ENCODE measurements at regions not wholly inside any gene's neighbourhood (a gene's known extent, or its start where the extent isn't known, plus 50 kb on each side); places are given as distances from the start of the nearest gene placed in this dataset.

DNA sequence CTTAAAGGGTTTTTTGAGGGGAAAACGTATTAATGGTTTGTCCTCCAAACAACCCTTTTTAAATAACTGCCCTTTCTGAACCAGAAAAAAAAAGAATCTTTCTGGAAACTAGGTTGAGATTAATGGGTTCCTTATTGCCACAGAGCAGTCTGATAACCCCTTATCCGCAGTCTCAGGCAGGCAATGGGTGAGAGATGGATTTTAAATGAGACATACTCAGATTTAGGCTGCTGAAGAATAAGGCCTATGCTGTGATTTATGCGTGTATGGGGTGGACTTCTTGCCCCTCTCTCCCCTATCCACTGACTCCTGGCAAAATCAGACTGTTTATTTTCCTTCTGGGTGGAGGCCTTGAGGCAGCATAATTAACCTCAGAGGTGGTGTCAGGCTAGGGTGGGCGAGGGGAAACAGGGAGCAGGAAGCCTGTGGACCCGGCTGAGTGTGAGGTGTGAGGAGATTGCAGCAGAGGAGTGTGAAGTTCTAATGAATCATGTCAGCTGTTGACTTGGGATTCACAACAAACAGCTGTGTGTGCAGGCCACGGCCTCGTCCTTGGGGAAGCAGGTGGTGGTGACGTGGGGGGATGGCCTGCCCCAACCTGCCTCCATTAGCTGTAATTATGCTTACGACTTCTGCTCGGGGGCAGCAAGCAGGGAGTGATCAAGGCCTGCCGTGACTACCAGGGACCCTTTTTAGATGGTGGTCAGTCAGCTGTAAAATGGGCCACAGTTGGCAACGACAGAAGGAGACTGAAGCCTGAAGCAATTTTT lies 196.4 kb downstream of the SEMA6A start:
- no peaks in the 10 kb centered on the region for H3K27me3 ChIP-seq (ENCODE audit: control insufficient read depth, insufficient read depth, low read length)
- no peaks in the 10 kb centered on the region for H3K79me2 ChIP-seq
- H2AFZ ChIP-seq = no peak overlapping the region
- H3K27ac ChIP-seq = no peak overlapping the region
- TF ChIP-seq, protein P1, sequence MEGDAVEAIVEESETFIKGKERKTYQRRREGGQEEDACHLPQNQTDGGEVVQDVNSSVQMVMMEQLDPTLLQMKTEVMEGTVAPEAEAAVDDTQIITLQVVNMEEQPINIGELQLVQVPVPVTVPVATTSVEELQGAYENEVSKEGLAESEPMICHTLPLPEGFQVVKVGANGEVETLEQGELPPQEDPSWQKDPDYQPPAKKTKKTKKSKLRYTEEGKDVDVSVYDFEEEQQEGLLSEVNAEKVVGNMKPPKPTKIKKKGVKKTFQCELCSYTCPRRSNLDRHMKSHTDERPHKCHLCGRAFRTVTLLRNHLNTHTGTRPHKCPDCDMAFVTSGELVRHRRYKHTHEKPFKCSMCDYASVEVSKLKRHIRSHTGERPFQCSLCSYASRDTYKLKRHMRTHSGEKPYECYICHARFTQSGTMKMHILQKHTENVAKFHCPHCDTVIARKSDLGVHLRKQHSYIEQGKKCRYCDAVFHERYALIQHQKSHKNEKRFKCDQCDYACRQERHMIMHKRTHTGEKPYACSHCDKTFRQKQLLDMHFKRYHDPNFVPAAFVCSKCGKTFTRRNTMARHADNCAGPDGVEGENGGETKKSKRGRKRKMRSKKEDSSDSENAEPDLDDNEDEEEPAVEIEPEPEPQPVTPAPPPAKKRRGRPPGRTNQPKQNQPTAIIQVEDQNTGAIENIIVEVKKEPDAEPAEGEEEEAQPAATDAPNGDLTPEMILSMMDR (IDR thresholded peaks at IDR 0.05) = no peak
- no peak overlapping the region for H3K9ac ChIP-seq
- H3K4me3 ChIP-seq (ENCODE audit: low read depth, low read length) = no peak overlapping the region
- H3K4me2 ChIP-seq (ENCODE audit: low read length) = no peak overlapping the region
- peaks cover 8% of the 10 kb centered on the region for H3K4me1 ChIP-seq
- no peaks in the 10 kb centered on the region for H3K36me3 ChIP-seq (ENCODE audit: control insufficient read depth, insufficient read depth, low read length)
- H3K9me3 ChIP-seq (ENCODE audit: control insufficient read depth, low read length) = no peaks in the 10 kb centered on the region

GRCh38 chr5:116377276-116378006 lies 197.2 kb downstream of the SEMA6A start:
- Histone ChIP-seq H3K36me3 (ENCODE audit: control insufficient read depth, insufficient read depth, low read length) (no peaks in the 10 kb centered on the region), H3K4me2 (ENCODE audit: low read length) (no peak overlapping the region), H3K4me3 (ENCODE audit: low read depth, low read length) (no peak overlapping the region), H3K27me3 (ENCODE audit: control insufficient read depth, insufficient read depth, low read length) (no peaks in the 10 kb centered on the region), H3K9ac (no peak overlapping the region), H3K4me1 (peaks cover 8% of the 10 kb centered on the region), H2AFZ (no peak overlapping the region), H3K27ac (no peak overlapping the region), H3K9me3 (ENCODE audit: control insufficient read depth, low read length) (no peaks in the 10 kb centered on the region), H3K79me2 (no peaks in the 10 kb centered on the region)
- TF ChIP-seq, protein P1 (IDR thresholded peaks at IDR 0.05) = no peak

DNA sequence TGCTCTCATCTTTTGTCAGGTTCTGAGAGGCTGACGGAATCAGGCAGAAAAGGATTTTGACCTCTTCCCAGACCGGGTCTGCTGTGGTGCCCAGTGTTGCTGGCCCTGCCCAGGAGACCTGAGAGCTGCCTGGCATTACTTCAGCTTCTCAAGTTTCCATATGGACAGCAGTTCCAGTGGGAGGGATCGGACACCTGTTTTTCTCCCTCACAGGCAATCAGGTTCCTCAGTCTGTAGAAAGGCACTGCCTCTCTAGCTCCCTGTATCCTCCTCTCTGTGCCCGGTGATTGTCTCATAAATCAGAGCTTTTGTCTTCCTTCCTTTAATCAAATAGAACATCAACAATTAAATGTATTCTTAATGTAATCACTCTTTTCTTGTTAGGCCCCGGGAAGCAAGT lies 198.7 kb downstream of the SEMA6A start:
- H3K27ac ChIP-seq = no peak overlapping the region

DNA sequence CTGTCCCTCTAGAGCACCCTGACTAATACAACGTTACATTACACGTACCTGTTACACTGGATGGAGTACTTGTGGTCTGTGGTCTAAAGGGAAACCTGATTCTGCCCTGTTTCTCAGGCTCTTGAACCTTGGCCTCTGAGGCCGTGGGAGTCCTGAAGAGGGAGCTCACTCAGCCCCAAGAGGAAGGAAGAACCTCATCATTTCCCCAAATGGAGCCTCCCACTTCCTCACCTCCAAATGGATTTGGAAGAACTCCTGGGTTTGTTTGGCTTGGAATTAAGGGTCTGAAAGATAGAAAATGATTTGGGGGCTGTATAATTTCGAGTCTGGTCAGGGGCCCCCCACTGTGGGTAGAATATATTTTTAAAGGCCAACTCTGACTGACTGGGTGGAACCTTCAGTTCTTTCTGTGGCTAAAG lies 200.2 kb downstream of the SEMA6A start:
- Histone ChIP-seq H3K36me3 (ENCODE audit: control insufficient read depth, insufficient read depth, low read length) (no peaks in the 10 kb centered on the region), H3K9ac (no peak overlapping the region), H3K27ac (no peak overlapping the region), H3K4me2 (ENCODE audit: low read length) (no peak overlapping the region), H3K79me2 (no peaks in the 10 kb centered on the region), H2AFZ (no peak overlapping the region), H3K4me3 (ENCODE audit: low read depth, low read length) (no peak overlapping the region), H3K4me1 (peaks cover 13% of the 10 kb centered on the region), H3K27me3 (ENCODE audit: control insufficient read depth, insufficient read depth, low read length) (no peaks in the 10 kb centered on the region), H3K9me3 (ENCODE audit: control insufficient read depth, low read length) (no peaks in the 10 kb centered on the region)
- TF ChIP-seq, protein P1 (IDR thresholded peaks at IDR 0.05) = no peak

More for the DNA sequence above, 198.7 kb downstream of the SEMA6A start:
- no peak overlapping the region for H3K9ac ChIP-seq
- no peaks in the 10 kb centered on the region for H3K79me2 ChIP-seq
- no peaks in the 10 kb centered on the region for H3K27me3 ChIP-seq (ENCODE audit: control insufficient read depth, insufficient read depth, low read length)
- H3K4me1 ChIP-seq = peaks cover 12% of the 10 kb centered on the region
- H3K9me3 ChIP-seq (ENCODE audit: control insufficient read depth, low read length) = no peaks in the 10 kb centered on the region
- no peaks in the 10 kb centered on the region for H3K36me3 ChIP-seq (ENCODE audit: control insufficient read depth, insufficient read depth, low read length)
- TF ChIP-seq, protein P1 (IDR thresholded peaks at IDR 0.05) = no peak
- peak overlapping the region; percentile 73 for H2AFZ ChIP-seq
- no peak overlapping the region for H3K4me3 ChIP-seq (ENCODE audit: low read depth, low read length)
- no peak overlapping the region for H3K4me2 ChIP-seq (ENCODE audit: low read length)

Measured in parathyroid adenoma (tissue), 2 donors.